MV-4-11 (cell line): ENCODE measurements at regions not wholly inside any gene's neighbourhood (a gene's known extent, or its start where the extent isn't known, plus 50 kb on each side); places are given as distances from the start of the nearest gene placed in this dataset.

ENCODE experiments used
- DNase-seq: peaks from one replicate; lab custom pipeline; 2025; lab: John Stamatoyannopoulos, UW

DNA sequence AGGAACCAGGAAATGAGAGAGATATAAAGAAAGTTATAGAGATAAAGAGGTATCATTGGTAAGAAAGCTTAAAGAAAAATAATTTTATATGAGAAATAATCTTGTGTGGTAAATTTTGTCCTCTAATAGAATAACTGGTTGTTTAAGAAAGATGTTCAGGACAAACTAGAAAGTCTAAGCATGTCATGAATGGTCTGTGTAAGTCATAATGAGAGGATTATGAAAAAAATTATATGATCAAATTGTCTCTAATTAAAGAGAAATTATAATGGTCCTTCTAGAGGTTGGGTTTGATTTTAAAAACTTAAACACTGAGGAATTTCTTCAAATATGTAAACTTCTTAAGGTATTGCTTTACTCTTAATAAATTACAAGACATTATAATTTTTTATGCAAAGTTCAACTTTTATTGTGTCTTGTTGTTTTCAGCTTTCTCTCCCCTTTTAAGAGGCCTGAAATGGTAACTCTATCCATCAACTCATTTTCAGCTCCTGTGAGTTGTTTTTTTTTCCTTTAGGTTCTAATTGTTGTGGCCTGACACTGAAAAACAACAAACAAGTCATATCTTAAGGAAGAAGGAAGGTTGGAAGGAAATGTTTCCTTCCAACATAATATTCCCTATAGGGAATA is 88.2 kb upstream of the CNOT2 start:
- DNase-seq: no peak

DNA sequence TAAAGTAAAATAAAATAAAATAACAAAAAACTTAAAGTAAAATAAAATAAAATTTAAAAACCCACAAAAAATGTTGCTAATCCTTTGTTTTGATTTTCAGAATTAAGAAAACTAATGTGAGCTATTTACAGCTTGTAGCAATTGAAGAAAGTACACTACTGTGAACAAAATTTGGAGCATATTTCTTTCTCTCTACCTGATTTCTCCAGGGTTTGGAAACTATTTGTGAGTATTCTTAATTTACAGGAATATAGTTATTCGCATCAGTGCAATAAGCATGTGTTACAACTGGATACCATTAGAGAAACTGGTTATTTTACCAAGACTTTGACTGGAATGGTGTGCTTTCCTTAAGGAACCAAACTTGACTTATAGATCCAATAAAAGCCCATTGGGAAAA is 86.1 kb upstream of the CNOT2 start:
- DNase-seq: no peak

DNA sequence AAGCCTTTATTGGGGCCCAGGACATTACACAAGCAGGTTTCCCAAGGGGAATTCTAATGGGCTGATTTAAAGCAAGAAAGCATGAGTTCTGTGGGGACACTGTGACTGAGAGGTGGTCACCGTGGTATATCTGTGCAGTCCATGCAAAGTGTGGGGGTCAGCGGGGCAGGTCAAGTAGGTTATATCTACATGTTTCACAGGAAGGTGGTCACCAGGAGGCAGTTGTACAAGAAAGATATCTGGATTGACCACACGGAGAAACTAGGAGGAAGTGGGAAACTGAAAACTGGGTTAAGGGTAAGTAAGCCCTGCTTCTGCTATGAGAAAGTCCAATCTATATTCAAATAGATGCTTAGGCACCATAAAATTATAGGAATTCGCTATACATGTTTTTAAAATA is 77.8 kb upstream of the CNOT2 start:
- peak; percentile 39 for DNase-seq

DNA sequence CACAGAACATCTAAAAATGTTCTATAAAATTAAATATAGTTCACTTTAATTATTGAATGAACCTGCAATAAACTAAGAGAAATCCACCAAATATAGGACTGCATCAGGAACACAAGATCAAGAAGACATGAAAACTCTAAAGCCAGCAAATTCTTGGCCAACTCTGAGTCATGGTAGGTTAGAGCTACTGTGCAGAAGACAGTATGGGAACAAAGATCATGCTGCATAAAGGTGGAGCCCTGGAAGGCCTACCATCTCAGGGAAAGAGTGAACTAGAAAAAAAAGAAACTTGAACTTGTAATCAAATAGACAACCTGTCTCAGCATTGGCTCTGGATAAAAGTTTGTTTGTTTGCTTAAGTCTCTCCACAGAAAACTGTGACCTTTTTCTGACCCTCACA is 66.9 kb upstream of the CNOT2 start:
- DNase-seq: no peak

DNA sequence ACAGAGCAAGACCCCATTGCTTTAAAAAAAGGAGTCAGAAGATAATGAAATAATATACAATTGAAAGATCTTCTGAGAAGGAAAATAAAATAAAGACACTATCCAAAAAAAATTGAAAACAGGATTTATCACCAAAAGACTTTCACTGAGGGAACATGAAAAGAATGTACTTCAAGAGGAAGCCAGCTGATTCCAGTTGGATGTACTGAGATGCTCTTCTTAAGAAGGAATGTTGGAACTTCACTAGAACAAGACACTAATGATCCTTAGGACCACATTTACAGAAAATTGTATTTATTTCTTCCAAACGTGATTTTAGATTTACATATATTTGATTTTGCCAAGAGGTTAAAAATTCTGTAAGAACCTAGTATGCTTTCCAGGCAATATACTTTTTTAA is 65.6 kb upstream of the CNOT2 start:
- DNase-seq: no peak

DNA sequence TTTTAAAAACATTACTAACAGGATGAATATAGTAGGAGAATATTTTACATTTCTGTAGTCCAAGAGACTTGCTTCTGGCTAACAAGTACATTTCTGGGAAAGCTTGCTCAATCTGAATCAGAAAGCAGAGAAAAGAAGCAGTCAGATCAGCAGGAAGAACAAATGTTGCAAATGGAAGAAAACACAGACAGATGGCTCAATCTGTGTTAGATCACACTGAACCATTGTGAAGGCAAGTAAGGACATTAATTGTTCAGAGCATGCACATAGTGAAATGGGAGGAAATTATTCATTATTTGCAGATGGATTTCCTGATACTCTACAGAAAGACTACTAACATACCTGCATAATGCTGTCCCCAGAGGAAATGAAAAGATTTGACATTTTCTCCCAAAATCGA is 65.2 kb upstream of the CNOT2 start:
- no peak for DNase-seq

DNA sequence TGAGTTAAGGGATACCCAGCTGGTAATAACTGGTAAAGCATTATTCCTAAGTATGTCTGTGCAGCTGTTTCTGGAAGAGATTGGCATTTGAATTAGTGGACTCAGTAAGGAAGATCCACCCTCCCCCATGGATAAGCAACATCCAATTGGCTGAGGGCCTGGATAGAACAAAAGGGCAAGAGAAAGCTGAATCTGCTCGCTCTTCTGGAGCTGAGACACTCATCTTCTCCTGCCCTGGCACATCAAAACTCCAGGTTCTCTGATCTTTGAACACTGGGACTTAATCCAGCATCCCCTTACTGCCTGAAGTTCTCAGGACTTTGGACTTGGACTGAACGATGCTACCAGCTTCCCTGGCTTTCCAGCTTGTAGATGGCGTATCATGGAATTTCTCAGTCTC is 63.1 kb upstream of the CNOT2 start:
- DNase-seq: no peak

DNA sequence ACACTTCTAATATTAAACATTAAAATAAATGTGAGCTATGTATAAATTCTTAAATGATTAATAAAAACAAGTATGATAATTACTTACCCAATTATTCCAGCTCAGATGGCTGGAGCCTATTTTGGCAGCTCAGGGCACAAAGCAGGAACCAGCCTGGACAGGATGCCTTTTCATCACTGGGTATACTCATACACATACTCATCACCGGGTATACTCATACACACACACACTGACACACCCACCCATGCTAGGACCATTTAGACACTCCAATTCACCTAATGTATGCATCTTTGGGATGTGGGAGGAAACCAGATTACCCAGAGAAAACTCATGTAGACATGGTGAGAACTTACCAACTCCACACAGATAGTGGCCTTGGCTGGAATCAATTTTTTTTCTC is 57.9 kb upstream of the CNOT2 start:
- DNase-seq: no peak

DNA sequence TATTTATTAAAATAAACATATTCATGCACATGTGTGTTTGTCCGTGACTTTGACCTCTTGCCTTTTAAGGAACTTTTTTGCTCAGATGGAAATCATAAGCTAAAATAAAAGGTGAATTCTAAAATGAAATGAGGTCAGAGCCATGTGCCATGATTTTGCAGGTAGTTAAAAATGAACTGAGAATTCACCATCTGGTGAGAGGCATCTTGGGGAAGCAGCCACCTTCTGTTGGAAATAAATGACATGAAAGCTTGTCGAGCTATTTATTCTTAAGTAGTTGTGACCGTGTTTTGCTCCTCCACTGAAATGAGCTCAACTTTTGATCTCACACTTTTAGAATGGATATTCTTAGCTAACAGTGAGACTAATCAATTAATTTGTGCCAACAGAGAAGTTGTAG is 56.8 kb upstream of the CNOT2 start:
- DNase-seq: no peak

DNA sequence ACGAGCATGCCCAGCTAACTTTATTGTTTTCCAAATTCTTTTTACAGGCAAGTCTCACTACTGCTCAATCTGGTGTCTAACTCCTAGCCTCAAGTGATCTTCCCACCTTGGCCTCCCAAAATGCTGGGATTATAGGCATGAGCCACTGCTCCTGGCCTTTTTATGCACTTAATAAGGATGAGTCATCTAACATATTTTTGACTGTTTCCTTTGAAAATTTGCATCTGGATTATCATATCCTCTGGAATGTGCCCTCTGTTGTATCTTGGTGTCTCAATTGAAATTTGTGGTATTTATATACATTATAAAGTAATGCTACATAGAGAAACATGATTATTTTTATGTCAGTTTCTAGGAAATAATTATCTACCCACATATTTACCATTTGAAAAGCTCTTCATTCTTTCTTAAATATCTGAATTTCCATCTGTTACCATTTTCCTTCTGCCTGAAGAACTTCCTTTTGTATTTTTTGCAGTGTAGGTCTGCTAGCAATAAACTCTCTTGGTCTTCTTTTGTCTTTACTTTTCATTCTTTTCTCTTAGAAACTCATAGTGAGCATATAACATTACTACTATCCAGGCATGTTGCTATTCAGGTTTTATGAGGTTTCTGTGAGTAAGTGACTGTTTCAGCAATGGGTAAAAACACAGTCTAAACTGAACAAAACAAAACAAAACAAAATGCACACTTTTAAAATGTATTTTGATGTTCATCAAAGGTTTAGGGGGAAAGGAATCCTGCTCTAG is 52.8 kb upstream of the CNOT2 start:
- DNase-seq: no peak
